NCI-H1417 (cell line): ENCODE measurements at regions not wholly inside any gene's neighbourhood (a gene's known extent, or its start where the extent isn't known, plus 50 kb on each side); places are given as distances from the start of the nearest gene placed in this dataset.
"Not testable (repeated sequence)": the region's sequence is repeated elsewhere in the genome, so short reads cannot be mapped to it uniquely, and the experiment has no call there.

Experiments
- DNase-seq, 3 experiments: peaks; one replicate each; lab custom pipeline; 2025; lab: John Stamatoyannopoulos, UW

DNA sequence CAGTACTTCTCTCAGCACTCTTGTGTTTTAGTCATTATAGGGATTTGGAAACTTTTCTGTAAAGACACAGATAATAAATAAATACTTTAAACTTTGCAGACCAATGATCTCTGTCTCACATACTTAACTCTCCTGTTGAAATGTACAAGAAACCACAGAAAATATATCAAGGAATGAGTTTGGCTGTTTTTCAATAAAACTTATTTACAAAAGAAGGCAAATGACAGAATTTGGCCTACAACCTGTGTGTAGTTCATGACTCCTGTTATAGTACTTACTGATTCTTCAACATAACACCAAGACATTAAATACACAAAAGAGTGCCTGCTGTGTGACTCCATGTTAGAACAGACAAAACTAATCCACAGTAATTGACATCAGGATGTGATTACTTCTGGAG is 510.0 kb upstream of the PHF14 start:
- DNase-seq: no peak

GRCh38 chr7:10465536-10465935 is 508.1 kb upstream of the PHF14 start:
- DNase-seq: not testable (repeated sequence)

DNA sequence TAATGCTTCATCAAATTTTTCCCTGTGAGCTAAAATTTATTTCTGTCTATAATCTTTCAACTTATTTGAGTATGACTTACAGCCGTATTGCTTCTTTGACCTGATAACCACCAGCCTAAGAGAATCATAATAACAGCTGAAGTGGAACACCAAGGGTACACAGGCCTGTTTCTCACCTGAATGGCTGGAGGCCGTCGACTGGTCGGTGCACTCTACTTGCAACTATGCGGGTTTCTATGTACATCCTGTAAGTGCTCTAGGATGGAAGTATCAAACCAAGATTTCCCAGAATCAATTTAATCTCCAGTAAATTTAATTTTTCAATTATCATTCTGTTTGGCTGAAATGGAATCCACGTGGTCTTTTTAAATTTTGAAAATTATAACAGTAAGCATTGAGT is 504.8 kb upstream of the PHF14 start:
- DNase-seq: no peak

DNA sequence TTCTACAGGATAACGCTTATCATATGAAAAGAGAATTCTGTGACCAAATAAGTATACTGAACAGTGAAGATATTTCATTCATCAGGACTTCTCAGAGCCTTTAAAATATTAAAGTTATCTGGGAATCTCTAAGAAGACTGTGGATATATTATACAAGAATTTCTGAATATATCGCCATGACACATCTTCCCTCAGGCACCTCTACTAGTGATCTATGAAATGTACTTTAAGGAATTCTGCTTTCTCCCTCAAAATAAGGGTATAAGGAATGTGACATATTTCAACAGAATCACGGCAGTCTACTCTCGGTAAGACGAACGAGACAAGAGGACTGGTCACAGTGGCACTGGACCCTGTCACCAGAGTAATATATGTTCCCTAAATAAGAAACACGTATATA is 504.2 kb upstream of the PHF14 start:
- no peak for DNase-seq

DNA sequence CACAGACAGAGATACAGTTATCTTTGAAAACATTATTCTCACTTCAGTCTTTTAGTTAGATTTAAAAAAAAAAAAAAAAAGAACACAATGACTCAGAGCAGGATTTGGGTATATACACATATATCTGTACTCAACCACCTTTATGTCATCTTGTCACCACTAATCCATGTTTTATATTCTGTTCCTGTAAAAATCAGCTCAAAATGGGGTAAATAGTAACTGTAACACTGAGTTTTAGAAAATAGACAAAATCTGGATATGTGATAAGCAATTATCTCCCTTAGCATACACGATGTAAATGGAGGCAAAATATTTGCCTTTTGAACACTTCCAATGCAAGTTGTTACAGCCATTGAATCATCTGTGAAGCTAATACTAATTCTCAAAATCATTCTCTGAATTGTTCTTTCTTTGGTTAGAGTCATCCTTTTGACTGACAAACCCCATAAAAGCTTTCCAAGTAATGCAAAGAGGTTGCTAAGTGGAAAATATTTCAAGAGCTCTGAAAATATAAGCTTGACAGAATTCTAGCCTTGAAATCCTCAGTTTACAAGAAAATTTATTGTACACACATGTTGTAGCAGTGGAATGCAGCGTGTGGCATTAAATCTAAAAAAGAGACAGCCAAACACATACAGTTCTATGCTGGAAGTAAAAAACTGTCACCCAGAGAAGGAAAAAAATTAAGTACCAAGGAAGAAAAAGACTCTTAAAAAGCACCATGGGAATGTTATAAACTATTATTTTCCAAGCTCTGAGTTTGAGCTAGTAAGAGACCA is 502.2 kb upstream of the PHF14 start:
- DNase-seq: no peak

DNA sequence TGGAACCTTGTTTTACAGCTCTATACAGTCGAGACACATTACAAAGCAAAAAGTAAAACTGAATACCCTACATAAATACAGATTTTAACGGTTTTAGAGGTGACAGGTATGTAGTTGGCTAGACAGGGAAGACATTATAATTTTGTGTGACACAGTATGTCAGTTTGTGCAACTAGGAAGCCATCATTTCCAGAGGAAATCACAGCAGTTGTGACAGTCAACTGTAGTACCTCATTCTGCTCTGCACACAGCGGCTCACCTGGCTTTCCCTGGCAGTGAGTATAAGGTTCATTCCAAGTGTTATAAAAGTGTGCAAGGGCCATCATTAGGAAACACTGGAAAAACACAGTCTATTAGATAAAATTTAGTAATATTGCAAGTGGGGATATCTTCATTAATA is 501.6 kb upstream of the PHF14 start:
- DNase-seq: peak in 1 of 3 experiments; percentile 65

- no peak for DNase-seq
Measured at GRCh38 chr7:10473569-10473968, 500.1 kb upstream of the PHF14 start.

DNA sequence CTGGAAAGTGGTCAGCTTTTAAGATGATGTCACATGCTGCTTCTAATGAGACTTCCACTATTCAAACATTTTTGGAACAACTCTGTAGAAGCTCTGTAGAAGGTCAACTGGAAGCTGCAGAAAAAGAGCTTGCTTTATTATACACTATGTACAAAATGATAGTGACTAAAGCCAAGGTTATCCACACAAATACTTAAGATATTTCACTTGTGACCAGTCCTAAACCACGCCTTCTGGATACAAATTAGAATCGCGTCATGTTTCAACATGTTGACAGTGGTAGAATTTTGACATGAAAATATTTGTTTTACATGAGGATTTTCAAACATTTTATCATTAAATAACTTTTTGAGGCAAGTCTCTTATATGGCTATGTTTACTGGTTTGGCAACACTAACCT is 499.6 kb upstream of the PHF14 start:
- DNase-seq: no peak

GRCh38 chr7:10475940-10476641 is 497.6 kb upstream of the PHF14 start:
- DNase-seq: no peak

DNA sequence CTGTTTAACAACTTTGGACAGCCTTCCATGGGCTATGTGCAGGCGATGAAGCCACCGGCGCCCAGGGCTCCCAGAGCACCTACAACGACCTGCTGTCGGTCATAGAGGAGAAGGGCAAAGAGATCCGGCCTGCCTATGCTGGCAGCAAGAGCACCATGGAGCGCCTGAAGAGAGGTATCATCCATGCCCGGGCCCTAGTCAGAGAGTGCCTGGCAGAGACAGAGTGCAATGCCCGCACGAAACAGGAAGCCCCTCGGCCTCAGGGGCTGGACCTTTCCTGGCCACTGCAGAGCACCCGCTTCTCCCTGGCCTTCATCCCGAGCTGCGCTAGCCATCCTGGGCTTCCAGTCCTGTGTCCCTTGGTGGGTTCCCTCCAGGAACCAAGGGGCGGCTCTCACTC is 497.0 kb upstream of the PHF14 start:
- no peak for DNase-seq

DNA sequence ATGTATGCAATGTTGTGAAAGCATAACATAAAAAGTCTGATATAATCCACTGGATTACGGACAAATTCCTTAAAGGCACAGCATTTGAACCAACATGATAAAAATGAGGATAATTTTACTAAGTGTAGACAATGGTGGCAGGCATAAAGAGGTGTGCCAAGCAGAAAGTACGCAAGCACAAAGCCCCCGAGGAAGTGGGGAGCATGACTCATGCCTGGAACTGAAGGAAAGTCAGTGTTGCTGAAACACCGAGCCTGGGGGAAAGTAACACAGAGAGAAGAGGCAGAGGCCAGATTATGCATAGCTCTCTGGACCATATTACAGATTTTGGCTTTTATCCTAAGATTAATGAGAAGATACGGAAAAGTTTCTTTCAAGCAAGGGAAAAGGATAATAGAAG is 490.0 kb upstream of the PHF14 start:
- DNase-seq: no peak

GRCh38 chr7:10484767-10485166 is 488.9 kb upstream of the PHF14 start:
- no peak for DNase-seq

- not testable (repeated sequence) for DNase-seq
Measured at GRCh38 chr7:10501206-10501884, 472.3 kb upstream of the PHF14 start.

- no peak for DNase-seq
Measured at GRCh38 chr7:10507032-10507431, 466.6 kb upstream of the PHF14 start.

DNA sequence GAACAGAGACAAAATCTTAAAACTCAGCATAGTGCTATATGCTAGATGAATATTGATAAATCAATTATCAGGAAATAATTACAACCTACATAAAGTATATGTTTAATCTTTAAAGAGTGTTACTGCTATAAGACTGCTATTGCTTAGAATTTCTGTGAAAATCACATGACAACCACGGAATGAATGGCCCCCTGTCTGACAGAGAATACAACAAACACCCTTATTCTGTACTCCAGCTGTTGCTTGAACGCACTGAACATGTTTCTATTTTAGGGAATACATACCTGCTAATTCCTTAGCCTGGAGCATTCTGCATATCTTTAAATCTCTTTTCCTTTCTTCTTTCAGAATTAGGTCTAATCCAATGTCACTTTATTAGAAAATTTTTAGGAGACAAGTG is 452.4 kb upstream of the PHF14 start:
- DNase-seq: no peak

GRCh38 chr7:10533429-10533828 is 440.2 kb upstream of the PHF14 start:
- not testable (repeated sequence) for DNase-seq

DNA sequence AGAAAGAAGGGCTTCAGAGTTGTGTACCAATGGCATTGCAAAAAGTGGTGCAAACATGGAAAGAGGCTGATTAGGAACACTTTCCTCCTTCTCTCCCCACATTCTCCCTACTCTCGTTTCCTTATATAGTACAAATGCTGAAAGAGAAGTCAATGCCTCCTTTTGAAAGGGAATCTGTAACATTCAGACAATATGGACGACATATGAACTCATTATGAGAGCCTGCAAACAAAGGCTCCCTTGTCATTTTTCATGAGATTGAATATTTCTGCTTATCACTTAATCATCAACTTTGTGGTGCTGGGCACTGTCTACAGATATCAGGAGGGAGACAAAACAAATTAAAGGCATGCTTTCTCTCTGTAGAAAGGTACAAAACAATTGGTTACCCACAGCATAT is 437.1 kb upstream of the PHF14 start:
- DNase-seq: no peak

DNA sequence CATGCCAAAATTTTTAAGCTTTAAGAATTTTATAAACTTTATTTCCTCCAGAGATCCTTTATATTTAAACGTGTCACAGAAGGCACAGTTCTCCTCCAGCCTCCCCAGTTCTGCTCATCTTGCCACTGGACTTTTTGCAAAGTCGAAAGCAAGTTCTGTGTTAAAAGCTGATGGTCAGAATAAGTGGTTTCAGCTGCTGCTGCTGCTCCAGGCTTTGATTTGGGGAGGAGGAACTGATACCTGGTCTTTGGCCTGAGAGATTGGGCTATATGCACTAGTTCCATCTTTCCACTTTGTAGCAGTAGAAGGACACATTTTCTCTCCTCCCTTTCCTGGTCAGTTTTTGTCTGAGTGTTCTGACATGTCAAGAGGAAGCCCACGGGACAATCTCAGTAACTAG is 435.9 kb upstream of the PHF14 start:
- DNase-seq: no peak

DNA sequence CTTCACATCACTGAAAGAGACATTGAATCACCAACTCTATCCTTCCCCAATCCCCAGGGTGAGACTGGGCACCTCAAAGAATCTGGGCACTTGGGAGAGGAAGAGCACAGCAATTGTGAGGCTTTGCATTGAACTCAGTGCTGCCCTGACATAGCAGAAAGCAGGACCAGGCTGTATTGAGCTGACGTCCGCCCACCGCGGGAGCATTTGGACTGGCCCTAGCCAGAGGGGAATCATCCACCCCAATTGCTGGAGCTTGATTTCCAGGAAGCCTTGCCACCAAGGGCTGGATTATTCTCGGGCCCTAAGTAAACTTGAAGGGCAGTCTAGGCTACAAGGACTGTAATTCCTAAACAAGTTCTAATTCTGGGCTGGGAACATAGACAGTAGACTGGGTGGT is 416.3 kb upstream of the PHF14 start:
- no peak for DNase-seq

DNA sequence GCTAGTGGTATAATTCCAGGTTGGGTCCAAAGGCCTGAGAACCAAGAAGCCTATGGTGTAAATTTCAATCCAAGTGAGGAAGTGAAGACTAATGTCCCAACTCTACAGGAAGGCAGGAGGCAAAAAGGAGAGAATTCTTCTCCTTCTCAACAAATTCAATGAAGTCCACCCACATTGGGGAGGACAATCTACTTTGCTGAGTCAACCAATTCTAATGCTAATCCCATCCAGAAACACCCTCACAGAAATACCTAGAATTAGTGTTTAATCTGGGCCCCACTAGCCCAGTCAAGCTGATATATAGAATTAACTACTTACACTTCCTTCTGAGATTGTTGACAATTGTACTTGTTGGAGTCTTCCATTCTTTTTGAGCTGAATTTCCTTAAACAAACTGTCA is 413.2 kb upstream of the PHF14 start:
- no peak for DNase-seq

DNA sequence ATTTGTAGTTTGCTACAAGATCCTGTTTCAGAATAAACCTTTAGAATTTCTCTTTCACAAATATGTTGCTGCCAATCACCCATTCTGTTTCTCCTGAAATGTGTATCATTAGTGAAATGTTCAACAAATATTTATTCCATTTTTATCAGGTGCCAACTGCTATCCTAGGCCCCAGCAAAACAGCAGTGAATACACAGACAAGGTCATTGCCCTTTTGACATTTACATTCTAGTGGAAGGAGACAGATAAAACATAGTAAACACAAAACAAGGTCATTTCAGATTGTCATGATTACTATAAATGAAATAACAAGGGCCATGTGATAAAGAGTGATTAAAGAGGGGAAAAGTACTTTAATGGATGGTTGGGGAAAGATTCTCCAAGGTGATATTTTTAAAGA is 404.8 kb upstream of the PHF14 start:
- no peak for DNase-seq

DNA sequence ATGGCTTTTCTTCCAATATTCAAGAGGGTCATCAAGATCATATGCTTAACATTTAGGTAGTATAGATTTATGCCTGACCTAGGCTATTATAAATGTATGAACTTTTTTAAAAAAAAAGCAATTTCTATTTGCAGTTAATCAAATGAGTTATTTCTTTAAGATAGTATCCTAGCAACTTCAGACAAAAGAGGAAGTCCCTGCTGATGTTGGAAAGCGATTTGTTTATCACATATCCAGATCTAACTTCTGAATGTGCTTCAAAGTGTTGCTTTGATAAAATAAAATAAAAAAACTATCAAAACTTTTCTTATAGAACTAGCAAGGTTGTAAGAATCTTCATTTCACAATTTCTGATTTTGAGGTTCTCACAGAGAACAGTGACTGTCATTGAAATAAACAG is 401.9 kb upstream of the PHF14 start:
- DNase-seq: no peak

GRCh38 chr7:10577866-10578374 is 395.8 kb upstream of the PHF14 start:
- no peak for DNase-seq
